Mucosa of descending colon (tissue), 3 donors: ENCODE measurements at regions not wholly inside any gene's neighbourhood (a gene's known extent, or its start where the extent isn't known, plus 50 kb on each side); places are given as distances from the start of the nearest gene placed in this dataset.
A peak's percentile ranks its signal among the peaks of the same experiment; 100 is the strongest.

ENCODE experiments used
- ATAC-seq: fragments of 200-7000 bp; cut with Tn5 transposase; one replicate; pipeline ENCODE4 v1.9.1; 2020; ENCODE audit warnings: mild to moderate bottlenecking, moderate library complexity
- DNase-seq, 3 donors: peaks; one replicate each; pipeline ENCODE4 v3.0.0-alpha.2; 2020
- H3K36me3 ChIP-seq: fragments of 200-600 bp; one replicate; pipeline ENCODE4 v1.8.0; 2021; ENCODE audit warnings: low read depth, mild to moderate bottlenecking
- H3K4me1 ChIP-seq: fragments of 200-600 bp; one replicate; pipeline ENCODE4 v1.8.0; 2021; ENCODE audit warnings: low read depth, mild to moderate bottlenecking
- H3K4me3 ChIP-seq: fragments of 200-600 bp; one replicate; pipeline ENCODE4 v1.8.0; 2021; ENCODE audit warnings: mild to moderate bottlenecking
- H3K9me3 ChIP-seq: fragments of 200-600 bp; one replicate; pipeline ENCODE4 v1.8.0; 2021; ENCODE audit warnings: mild to moderate bottlenecking
- CTCF ChIP-seq: fragments of 200-600 bp; IDR thresholded peaks from one replicate; pipeline ENCODE4 v1.8.0; 2022; ENCODE audit warnings: antibody characterized with exemption, mild to moderate bottlenecking
- intact Hi-C, 2 donors: fragments of 100-400 bp; cut with DNase I in 1 of 2; cut with micrococcal nuclease in 1 of 2; formaldehyde crosslinking; loops; one replicate each; pipeline versions ENCODE4 v1.11.0 to v1.11.1; 2022; cut with DNase I, micrococcal nuclease
- donor health status: DM: no; HTN: no; CAD: no; lungs with moderate emphysema.
- donor health status: DM: no; HTN: no; CAD: no.
- donor health status: DM: no; HTN: yes; CAD: no.

GRCh38 chr1:11355559-11356475 is 82.8 kb downstream of the UBIAD1 start:
- intact Hi-C loops: no loop called here
- no peak for TF ChIP-seq CTCF
- DNase-seq: no peak
- no peak for ATAC-seq
- H3K4me1 ChIP-seq: no peaks in the 10 kb centered on the region
- H3K36me3 ChIP-seq: no peaks in the 10 kb centered on the region
- no peak overlapping the region for H3K4me3 ChIP-seq
- no peaks in the 10 kb centered on the region for H3K9me3 ChIP-seq

- Histone ChIP-seq H3K4me3 (no peak overlapping the region), H3K4me1 (no peaks in the 10 kb centered on the region), H3K9me3 (no peaks in the 10 kb centered on the region), H3K36me3 (no peaks in the 10 kb centered on the region)
- TF ChIP-seq CTCF: no peak
- intact Hi-C loops: no loop called here
- ATAC-seq (no peak), DNase-seq (no peak)
Measured at GRCh38 chr1:11357276-11357675, 84.3 kb downstream of the UBIAD1 start.

GRCh38 chr1:11358984-11359383 is 86.0 kb downstream of the UBIAD1 start:
- no peak for DNase-seq
- Histone ChIP-seq H3K36me3 (no peaks in the 10 kb centered on the region), H3K4me3 (no peak overlapping the region), H3K9me3 (no peaks in the 10 kb centered on the region), H3K4me1 (no peaks in the 10 kb centered on the region)
- intact Hi-C loops: no loop called here
- ATAC-seq: no peak
- TF ChIP-seq CTCF: no peak

GRCh38 chr1:11362547-11363021 is 89.6 kb downstream of the UBIAD1 start:
- intact Hi-C loops: no loop called here
- Histone ChIP-seq H3K9me3 (peaks cover 3% of the 10 kb centered on the region), H3K4me1 (no peaks in the 10 kb centered on the region), H3K36me3 (no peaks in the 10 kb centered on the region), H3K4me3 (no peak overlapping the region)
- no peak for TF ChIP-seq CTCF
- DNase-seq (no peak), ATAC-seq (no peak)

GRCh38 chr1:11364170-11364569 is 91.2 kb downstream of the UBIAD1 start:
- TF ChIP-seq CTCF: no peak
- Histone ChIP-seq H3K4me1 (no peaks in the 10 kb centered on the region), H3K4me3 (no peak overlapping the region), H3K9me3 (peaks cover 3% of the 10 kb centered on the region), H3K36me3 (no peaks in the 10 kb centered on the region)
- DNase-seq (peak in 1 of 3 donors; percentile 9), ATAC-seq (peak; percentile 59)
- intact Hi-C loops: no loop called here
